HCT116 (cell line): ENCODE measurements at regions not wholly inside any gene's neighbourhood (a gene's known extent, or its start where the extent isn't known, plus 50 kb on each side); places are given as distances from the start of the nearest gene placed in this dataset.

Experiments used
- ATAC-seq: fragments of 200-7000 bp; cut with Tn5 transposase; 2 replicates; pipeline ENCODE4 v1.9.1; 2020; ENCODE audit warnings: mild to moderate bottlenecking, moderate library complexity
- BruUV-seq: library from RNA; stranded (reverse); fragments of 400-500 nt; replicated peaks from 2 replicates; lab custom pipeline; 2021; lab: Mats Ljungman, UMichigan
- CTCF ChIA-PET: fragments of 300-600 bp; sonication (Branson Sonifier 250); formaldehyde crosslinking; loops from one replicate; lab custom pipeline; 2021; ENCODE audit warnings: antibody characterized with exemption; lab: Charles Lee
- POLR2A ChIA-PET: fragments of 300-600, 350-600 bp; sonication (Branson Sonifier 250); formaldehyde crosslinking; loops from one replicate; lab custom pipeline; 2021; ENCODE audit warnings: antibody characterized with exemption; lab: Charles Lee
- RAD21 ChIA-PET, 2 experiments: fragments of 300-600 bp; sonication (Branson Sonifier 250); formaldehyde crosslinking; loops; one replicate each; lab custom pipeline; 2023; ENCODE audit warnings: low total read pairs in 2 of 2; ENCODE audit not compliant: uncharacterized antibody in 2 of 2, unreplicated experiment in 2 of 2, low non-redundant PET in 1 of 2; lab: Charles Lee
- DNase-seq: peaks from one replicate; pipeline ENCODE4 v3.0.0-alpha.2; 2010; ENCODE audit warnings: low read depth, low spot score
- H2AFZ ChIP-seq: fragments of 200-600 bp; shearing (Covaris generic), sonication (generic); 2 replicates; pipeline ENCODE4 v1.6.1; 2017; ENCODE audit warnings: low read depth, mixed run types, mixed read lengths, antibody characterized with exemption, low read length; ENCODE audit not compliant: poor library complexity, severe bottlenecking
- H3K27ac ChIP-seq: 2 replicates; pipeline ENCODE4 v1.5.1; 2012; ENCODE audit warnings: low read depth, low read length
- H3K27me3 ChIP-seq: fragments of 200-600 bp; sonication (generic); 2 replicates; pipeline ENCODE4 v1.6.1; 2016; ENCODE audit warnings: mixed run types, low read length, mixed read lengths; ENCODE audit not compliant: insufficient read depth
- H3K36me3 ChIP-seq, 2 experiments: fragments of 200-500 bp in 1 of 2; fragments of 200-600 bp in 1 of 2; sonication (Bioruptor generic) in 1 of 2; sonication (generic) in 1 of 2; 2 replicates each; pipeline versions ENCODE4 v1.5.1 to v1.6.1; 2014 to 2016; ENCODE audit warnings: low read length in 2 of 2, inconsistent platforms in 1 of 2, mixed read lengths in 1 of 2, mixed run types in 1 of 2; ENCODE audit not compliant: insufficient read depth in 2 of 2, control insufficient read depth in 1 of 2
- H3K4me1 ChIP-seq, 2 experiments: fragments of 200-600 bp in 1 of 2; sonication (generic) in 1 of 2; 2 replicates each; pipeline versions ENCODE4 v1.5.1 to v1.6.1; 2012 to 2017; ENCODE audit warnings: low read length in 2 of 2, inconsistent platforms in 1 of 2, mild to moderate bottlenecking in 1 of 2, mixed read lengths in 1 of 2, mixed run types in 1 of 2, moderate library complexity in 1 of 2; ENCODE audit not compliant: insufficient read depth in 2 of 2, control insufficient read depth in 1 of 2
- H3K4me2 ChIP-seq: fragments of 200-600 bp; sonication (generic); 2 replicates; pipeline ENCODE4 v1.6.1; 2017; ENCODE audit warnings: mixed run types, low read length, mixed read lengths
- H3K4me3 ChIP-seq, 2 experiments: fragments of 200-600 bp in 1 of 2; sonication (generic) in 1 of 2; replicated peaks in 1 of 2; 2 replicates each; pipeline ENCODE4 v1.5.1; 2011 to 2016; ENCODE audit warnings: low read length in 2 of 2, control low read depth in 1 of 2, low read depth in 1 of 2, mild to moderate bottlenecking in 1 of 2, mixed read lengths in 1 of 2, mixed run types in 1 of 2
- H3K79me2 ChIP-seq: fragments of 200-600 bp; sonication (generic); 2 replicates; pipeline ENCODE4 v1.6.1; 2017; ENCODE audit warnings: mild to moderate bottlenecking, mixed run types, low read length, moderate library complexity, mixed read lengths; ENCODE audit not compliant: insufficient read depth
- H3K9ac ChIP-seq: fragments of 200-600 bp; sonication (generic); 2 replicates; pipeline ENCODE4 v1.6.1; 2016; ENCODE audit warnings: low read length, mixed read lengths
- H3K9me2 ChIP-seq: fragments of 200-600 bp; sonication (generic), shearing (Covaris generic); 2 replicates; pipeline ENCODE4 v1.6.1; 2017; ENCODE audit warnings: mixed run types, mild to moderate bottlenecking, moderate library complexity; ENCODE audit not compliant: insufficient read depth
- H3K9me3 ChIP-seq, 2 experiments: fragments of 200-500 bp in 1 of 2; fragments of 200-600 bp in 1 of 2; sonication (Bioruptor generic) in 1 of 2; sonication (generic) in 1 of 2; 2 replicates each; pipeline ENCODE4 v1.6.1; 2014 to 2017; ENCODE audit warnings: low read length in 2 of 2, mixed read lengths in 2 of 2, inconsistent platforms in 1 of 2, low read depth in 1 of 2, mild to moderate bottlenecking in 1 of 2, mixed run types in 1 of 2, moderate library complexity in 1 of 2; ENCODE audit not compliant: control insufficient read depth in 1 of 2, insufficient read depth in 1 of 2
- H4K20me1 ChIP-seq: fragments of 200-600 bp; sonication (generic), shearing (Covaris generic); 2 replicates; pipeline ENCODE4 v1.6.1; 2017; ENCODE audit warnings: mixed run types, mild to moderate bottlenecking, moderate library complexity; ENCODE audit not compliant: insufficient read depth
- ATF3 ChIP-seq: IDR thresholded peaks from 2 replicates; pipeline ENCODE4 v1.6.1; 2012
- CBX3 ChIP-seq: IDR thresholded peaks from 2 replicates; pipeline ENCODE4 v1.6.1; 2012; ENCODE audit warnings: low read depth
- CEBPB ChIP-seq: IDR thresholded peaks from 2 replicates; pipeline ENCODE4 v1.6.1; 2012; ENCODE audit warnings: low read depth
- CTCF ChIP-seq, 3 experiments: fragments of 200-600 bp in 1 of 3; sonication (generic) in 1 of 3; IDR thresholded peaks in 2 of 3; conservative IDR thresholded peaks in 1 of 3; 2 replicates each; pipeline ENCODE4 v1.5.1; 2012 to 2017; ENCODE audit warnings: low read depth in 2 of 3, low read length in 2 of 3, antibody characterized with exemption in 1 of 3, borderline replicate concordance in 1 of 3, control low read depth in 1 of 3, mild to moderate bottlenecking in 1 of 3, mixed read lengths in 1 of 3, mixed run types in 1 of 3, moderate library complexity in 1 of 3; ENCODE audit not compliant: insufficient read depth in 1 of 3
- ELF1 ChIP-seq: IDR thresholded peaks from 2 replicates; pipeline ENCODE4 v1.6.1; 2012; ENCODE audit warnings: low read depth, borderline replicate concordance
- EZH2 ChIP-seq: fragments of 200-600 bp; sonication (generic); IDR thresholded peaks from 2 replicates; pipeline ENCODE4 v1.6.1; 2017; ENCODE audit warnings: antibody characterized with exemption, mixed run types
- EZH2phosphoT487 ChIP-seq: fragments of 200-600 bp; IDR thresholded peaks from 2 replicates; pipeline ENCODE4 v1.6.1; 2018; ENCODE audit warnings: antibody characterized with exemption, borderline replicate concordance
- JUND ChIP-seq: IDR thresholded peaks from 2 replicates; pipeline ENCODE4 v1.6.1; 2012
- MAX ChIP-seq: IDR thresholded peaks from 2 replicates; pipeline ENCODE4 v1.6.1; 2012
- POLR2A ChIP-seq: IDR thresholded peaks from 2 replicates; pipeline ENCODE4 v1.7.0; 2011; ENCODE audit warnings: borderline replicate concordance; ENCODE audit not compliant: insufficient read depth, insufficient read length; ENCODE audit errors: extremely low read depth
- POLR2AphosphoS5 ChIP-seq: IDR thresholded peaks from 2 replicates; pipeline ENCODE4 v1.6.1; 2011; ENCODE audit warnings: mild to moderate bottlenecking, low read depth, low read length, moderate library complexity
- RAD21 ChIP-seq: IDR thresholded peaks from 2 replicates; pipeline ENCODE4 v1.6.1; 2012; ENCODE audit warnings: low read depth, mild to moderate bottlenecking
- REST ChIP-seq: IDR thresholded peaks from 2 replicates; pipeline ENCODE4 v1.6.1; 2012; ENCODE audit warnings: low read depth
- SIN3A ChIP-seq: IDR thresholded peaks from 2 replicates; pipeline ENCODE4 v1.6.1; 2012; ENCODE audit warnings: low read depth
- SP1 ChIP-seq: IDR thresholded peaks from 2 replicates; pipeline ENCODE4 v1.6.1; 2012; ENCODE audit warnings: low read depth
- SRF ChIP-seq: IDR thresholded peaks from 2 replicates; pipeline ENCODE4 v1.6.1; 2012; ENCODE audit warnings: low read depth
- TCF7L2 ChIP-seq: IDR thresholded peaks from 2 replicates; pipeline ENCODE4 v1.7.0; 2011; ENCODE audit warnings: borderline replicate concordance, inconsistent platforms; ENCODE audit not compliant: insufficient read depth, insufficient read length; ENCODE audit errors: extremely low read depth
- ZBTB33 ChIP-seq: IDR thresholded peaks from 2 replicates; pipeline ENCODE4 v1.6.1; 2011; ENCODE audit warnings: mild to moderate bottlenecking, low read length, moderate library complexity; ENCODE audit not compliant: insufficient replicate concordance; ENCODE audit errors: extremely low read depth
- ZFX ChIP-seq: fragments of 450-650 bp; IDR thresholded peaks from 2 replicates; pipeline ENCODE4 v1.6.1; 2017
- ZNF274 ChIP-seq: fragments of 200-500 bp; sonication (Bioruptor generic); IDR thresholded peaks from 2 replicates; pipeline ENCODE4 v1.6.1; 2014; ENCODE audit warnings: mild to moderate bottlenecking, low read depth, low read length, inconsistent platforms
- intact Hi-C: fragments of 100-400 bp; cut with micrococcal nuclease; formaldehyde crosslinking; loops from 2 replicates; pipeline ENCODE4 v1.10.0; 2022

GRCh38 chr12:31225656-31226535 is 100.1 kb downstream of the SINHCAF start:
- no peak for TF ChIP-seq ZFX
- no peak for TF ChIP-seq CEBPB
- no peak for TF ChIP-seq JUND
- TF ChIP-seq ZBTB33 = no peak
- TF ChIP-seq POLR2AphosphoS5 = no peak
- TF ChIP-seq RAD21 = no peak
- TF ChIP-seq CBX3 = no peak
- no peak for TF ChIP-seq ZNF274
- TF ChIP-seq REST = no peak
- no peak for TF ChIP-seq MAX
- TF ChIP-seq SP1 = no peak
- TF ChIP-seq TCF7L2 = no peak
- TF ChIP-seq CTCF (IDR thresholded peaks at IDR 0.05 in 2 of 3, conservative IDR thresholded peaks at IDR 0.05 in 1 of 3; ENCODE audit: borderline replicate concordance in 1 of 3, insufficient read depth in 1 of 3, low read depth in 2 of 3, low read length in 2 of 3) = no peak
- TF ChIP-seq ELF1 = no peak
- TF ChIP-seq EZH2 = no peak
- TF ChIP-seq SIN3A = no peak
- no peak for TF ChIP-seq ATF3
- no peak for TF ChIP-seq SRF
- TF ChIP-seq POLR2A = no peak
- TF ChIP-seq EZH2phosphoT487 = no peak
- TF ChIP-seq, all 23 proteins: peak for 0
- Histone ChIP-seq H4K20me1 (no peaks in the 10 kb centered on the region), H3K9me3 (no peaks in the 10 kb centered on the region), H3K4me3 (no peak overlapping the region), H3K9ac (no peak overlapping the region), H3K79me2 (no peaks in the 10 kb centered on the region), H3K27me3 (no peaks in the 10 kb centered on the region), H3K27ac (no peak overlapping the region), H3K4me1 (no peaks in the 10 kb centered on the region), H3K4me2 (no peak overlapping the region), H3K9me2 (no peaks in the 10 kb centered on the region), H2AFZ (no peak overlapping the region), H3K36me3 (no peaks in the 10 kb centered on the region)
- no peak for ATAC-seq
- ChIA-PET RAD21 (no interaction called here), POLR2A (no interaction called here), CTCF (no interaction called here)
- no TSS peak for BruUV-seq
- no peak for DNase-seq
- intact Hi-C loops = no loop called here
